CD4-positive, alpha-beta T cell treated with Interleukin-15 for 1 hour (primary cell): ENCODE measurements at regions not wholly inside any gene's neighbourhood (a gene's known extent, or its start where the extent isn't known, plus 50 kb on each side); places are given as distances from the start of the nearest gene placed in this dataset.
A peak's percentile ranks its signal among the peaks of the same experiment; 100 is the strongest.

ENCODE experiments used
- DNase-seq: peaks from one replicate; pipeline ENCODE4 v3.0.0-alpha.2; 2020

- DNase-seq: no peak
Observed at GRCh38 chr12:107287436-107288413, 194.4 kb upstream of the CRY1 start.

GRCh38 chr12:107288414-107289127, 195.2 kb upstream of the CRY1 start:
- DNase-seq: no peak

- DNase-seq: no peak
Observed at GRCh38 chr12:107291018-107291417, 197.7 kb upstream of the CRY1 start.

- no peak for DNase-seq
Observed at GRCh38 chr12:107296681-107297089, 203.3 kb upstream of the CRY1 start.

GRCh38 chr12:107302649-107303341, 209.4 kb upstream of the CRY1 start:
- DNase-seq: no peak

- DNase-seq: no peak
Observed at GRCh38 chr12:107304588-107305532, 211.5 kb upstream of the CRY1 start.

GRCh38 chr12:107306141-107306659, 212.9 kb upstream of the CRY1 start:
- no peak for DNase-seq

GRCh38 chr12:107308310-107308709, 215.0 kb upstream of the CRY1 start:
- no peak for DNase-seq

- no peak for DNase-seq
Observed at GRCh38 chr12:107309020-107309419, 215.7 kb upstream of the CRY1 start.

GRCh38 chr12:107310621-107311020, 217.3 kb upstream of the CRY1 start:
- DNase-seq: no peak

- DNase-seq: no peak
Observed at GRCh38 chr12:107311682-107312081, 218.3 kb upstream of the CRY1 start.

- peak; percentile 88 for DNase-seq
Observed at GRCh38 chr12:107317751-107318555, 224.6 kb upstream of the CRY1 start.

- DNase-seq: no peak
Observed at GRCh38 chr12:107318556-107318805, 225.1 kb upstream of the CRY1 start.

GRCh38 chr12:107318806-107319532, 225.6 kb upstream of the CRY1 start:
- DNase-seq: peak; percentile 18

GRCh38 chr12:107319533-107320032, 226.2 kb upstream of the CRY1 start:
- no peak for DNase-seq

- peak; percentile 77 for DNase-seq
Observed at GRCh38 chr12:107320033-107320928, 226.9 kb upstream of the CRY1 start.

- peak; percentile 81 for DNase-seq
Observed at GRCh38 chr12:107320929-107321631, 227.7 kb upstream of the CRY1 start.

- peak; percentile 56 for DNase-seq
Observed at GRCh38 chr12:107322063-107322462, 228.7 kb upstream of the CRY1 start.
